Vagina (tissue), 2 donors: ENCODE measurements at regions not wholly inside any gene's neighbourhood (a gene's known extent, or its start where the extent isn't known, plus 50 kb on each side); places are given as distances from the start of the nearest gene placed in this dataset.

Source experiments
- POLR2A ChIP-seq, 2 donors: fragments of 450-650 bp; IDR thresholded peaks; one replicate each; pipeline ENCODE4 v1.6.1; 2017; ENCODE audit warnings: antibody characterized with exemption in 2 of 2, mild to moderate bottlenecking in 2 of 2, moderate library complexity in 2 of 2
- TF ChIP-seq, protein P1 (sequence below), 3 experiments: fragments of 450-650 bp in 2 of 3; fragments of 200-600 bp in 1 of 3; sonication (generic) in 1 of 3; IDR thresholded peaks; one replicate each; pipeline ENCODE4 v1.5.1; 2017 to 2019; ENCODE audit warnings: antibody characterized with exemption in 3 of 3, mild to moderate bottlenecking in 2 of 3, moderate library complexity in 2 of 3

DNA sequence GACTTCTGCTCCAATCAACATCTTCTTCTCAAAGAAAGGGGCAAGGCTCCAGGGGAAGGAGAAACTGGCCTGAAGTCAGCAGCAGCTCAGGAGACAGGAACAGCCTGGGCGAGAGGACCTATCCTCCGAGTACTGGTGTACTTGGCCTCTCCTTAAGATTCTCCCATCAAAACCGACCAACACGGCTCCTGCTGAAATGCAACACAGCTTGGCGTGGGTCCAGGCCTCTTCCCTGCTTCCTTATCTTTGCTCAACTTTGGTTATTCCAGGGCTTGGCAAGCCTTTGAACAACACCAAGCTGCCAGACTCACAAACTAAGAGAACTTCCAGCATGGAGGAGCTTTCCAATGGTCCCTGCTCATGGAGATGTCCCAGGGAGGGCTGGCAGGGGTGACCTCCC lies 377.4 kb downstream of the BCL11B start:
- TF ChIP-seq, protein P1, sequence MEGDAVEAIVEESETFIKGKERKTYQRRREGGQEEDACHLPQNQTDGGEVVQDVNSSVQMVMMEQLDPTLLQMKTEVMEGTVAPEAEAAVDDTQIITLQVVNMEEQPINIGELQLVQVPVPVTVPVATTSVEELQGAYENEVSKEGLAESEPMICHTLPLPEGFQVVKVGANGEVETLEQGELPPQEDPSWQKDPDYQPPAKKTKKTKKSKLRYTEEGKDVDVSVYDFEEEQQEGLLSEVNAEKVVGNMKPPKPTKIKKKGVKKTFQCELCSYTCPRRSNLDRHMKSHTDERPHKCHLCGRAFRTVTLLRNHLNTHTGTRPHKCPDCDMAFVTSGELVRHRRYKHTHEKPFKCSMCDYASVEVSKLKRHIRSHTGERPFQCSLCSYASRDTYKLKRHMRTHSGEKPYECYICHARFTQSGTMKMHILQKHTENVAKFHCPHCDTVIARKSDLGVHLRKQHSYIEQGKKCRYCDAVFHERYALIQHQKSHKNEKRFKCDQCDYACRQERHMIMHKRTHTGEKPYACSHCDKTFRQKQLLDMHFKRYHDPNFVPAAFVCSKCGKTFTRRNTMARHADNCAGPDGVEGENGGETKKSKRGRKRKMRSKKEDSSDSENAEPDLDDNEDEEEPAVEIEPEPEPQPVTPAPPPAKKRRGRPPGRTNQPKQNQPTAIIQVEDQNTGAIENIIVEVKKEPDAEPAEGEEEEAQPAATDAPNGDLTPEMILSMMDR (IDR thresholded peaks at IDR 0.05): no peak
- no peak for TF ChIP-seq POLR2A (IDR thresholded peaks at IDR 0.05)
